ENCODE measurements at regions not wholly inside any gene's neighbourhood (a gene's known extent, or its start where the extent isn't known, plus 50 kb on each side); places are given as distances from the start of the nearest gene placed in this dataset.

Small RNA genes lying in the stretch of these regions (small RNA-seq; reads per million reads assigned to genes)
- 0 reads per million in 2 donors for gene AC021006.3
- 0 reads per million in 2 donors for gene AC109810.1

Measured in Peyer's patch (tissue), 2 donors.